DLD1 (cell line): ENCODE measurements at regions not wholly inside any gene's neighbourhood (a gene's known extent, or its start where the extent isn't known, plus 50 kb on each side); places are given as distances from the start of the nearest gene placed in this dataset.
"Not testable (repeated sequence)": the region's sequence is repeated elsewhere in the genome, so short reads cannot be mapped to it uniquely, and the experiment has no call there.

Experiments used
- in situ Hi-C: cut with HindIII; loops from 2 replicates; pipeline ENCODE4 v1.10.0; 2017; ENCODE audit warnings: low sequenced_read_pairs

- in situ Hi-C loops, result no loop called here
Measured at GRCh38 chrX:74180716-74181115, 123.3 kb upstream of the ZCCHC13 start.

- in situ Hi-C loops, result no loop called here
Measured at GRCh38 chrX:74179990-74180389, 124.0 kb upstream of the ZCCHC13 start.

- in situ Hi-C loops, result no loop called here
Measured at GRCh38 chrX:74179499-74179898, 124.5 kb upstream of the ZCCHC13 start.

GRCh38 chrX:74179071-74179470 is 124.9 kb upstream of the ZCCHC13 start:
- in situ Hi-C loops, result no loop called here

- in situ Hi-C loops, result no loop called here
Measured at GRCh38 chrX:74178536-74178935, 125.4 kb upstream of the ZCCHC13 start.

- in situ Hi-C loops, result no loop called here
Measured at GRCh38 chrX:74171465-74171864, 132.5 kb upstream of the ZCCHC13 start.

- in situ Hi-C loops, result no loop called here
Measured at GRCh38 chrX:74162199-74162598, 141.8 kb upstream of the ZCCHC13 start.

GRCh38 chrX:74160816-74161215 is 143.2 kb upstream of the ZCCHC13 start:
- in situ Hi-C loops, result no loop called here

GRCh38 chrX:74160358-74160757 is 143.6 kb upstream of the ZCCHC13 start:
- in situ Hi-C loops, result no loop called here

- in situ Hi-C loops, result no loop called here
Measured at GRCh38 chrX:74147439-74147838, 156.5 kb upstream of the ZCCHC13 start.

GRCh38 chrX:74138943-74139342 is 165.0 kb upstream of the ZCCHC13 start:
- in situ Hi-C loops, result loop anchor here (10.0 kb wide), 1 partner anchor 284 kb away; the partner anchor contains the start of gene XIST

GRCh38 chrX:74133156-74133796 is 170.7 kb upstream of the ZCCHC13 start:
- in situ Hi-C loops, result loop anchor here (10.0 kb wide), 1 partner anchor 278 kb away; the partner anchor contains the start of gene XIST

- in situ Hi-C loops, result loop anchor here (10.0 kb wide), 1 partner anchor 277 kb away; the partner anchor contains the start of gene XIST
Measured at GRCh38 chrX:74132280-74132679, 171.7 kb upstream of the ZCCHC13 start.

GRCh38 chrX:74119016-74119910 is 184.7 kb upstream of the ZCCHC13 start:
- in situ Hi-C loops, result no loop called here

GRCh38 chrX:74117962-74118902 is 185.7 kb upstream of the ZCCHC13 start:
- in situ Hi-C loops, result no loop called here

GRCh38 chrX:74111245-74111644 is 192.7 kb upstream of the ZCCHC13 start:
- in situ Hi-C loops, result no loop called here

GRCh38 chrX:74107666-74108065 is 196.3 kb upstream of the ZCCHC13 start:
- in situ Hi-C loops, result no loop called here

GRCh38 chrX:74104356-74105015 is 199.5 kb upstream of the ZCCHC13 start:
- in situ Hi-C loops, result no loop called here

- in situ Hi-C loops, result not testable (repeated sequence)
Measured at GRCh38 chrX:74098407-74098806, 205.6 kb upstream of the ZCCHC13 start.

GRCh38 chrX:74090049-74090448 is 213.9 kb upstream of the ZCCHC13 start:
- in situ Hi-C loops, result no loop called here
